ENCODE measurements at regions not wholly inside any gene's neighbourhood (a gene's known extent, or its start where the extent isn't known, plus 50 kb on each side); places are given as distances from the start of the nearest gene placed in this dataset.

GRCh38 chr7:124318721-124319450 is 286.0 kb upstream of the TMEM229A start (continued):
- no peak for TF ChIP-seq ZNF462 (CRISPR knock-in tag; IDR thresholded peaks at IDR 0.05)

GRCh38 chr7:124310934-124311390 is 278.1 kb upstream of the TMEM229A start:
- H4K20me1 ChIP-seq (replicated peaks; ENCODE audit: insufficient read depth), result no peaks in the 10 kb centered on the region
- H3K4me1 ChIP-seq (ENCODE audit: insufficient read depth), result no peaks in the 10 kb centered on the region
- ATAC-seq, result no peak
- no peaks in the 10 kb centered on the region for H3K36me3 ChIP-seq (ENCODE audit: insufficient read depth)
- H3K4me3 ChIP-seq, result no peak overlapping the region
- no peaks in the 10 kb centered on the region for H3F3A ChIP-seq (replicated peaks; ENCODE audit: low read depth)
- no peak overlapping the region for H2AFZ ChIP-seq
- H3K9me2 ChIP-seq (ENCODE audit: insufficient read depth), result no peaks in the 10 kb centered on the region
- H3K27me3 ChIP-seq (ENCODE audit: insufficient read depth), result no peaks in the 10 kb centered on the region
- Mint-ChIP-seq H3K4me1 (no peaks in the 10 kb centered on the region), H3K9me3 (no peaks in the 10 kb centered on the region), H3K27me3 (ENCODE audit: insufficient read depth, low read depth, poor library complexity) (no peaks in the 10 kb centered on the region), H3K27ac (peak overlapping the region; percentile 12; the same call in 1 of the 2 replicates), H3K4me3 (no peak overlapping the region), H3K36me3 (ENCODE audit: low read depth) (no peaks in the 10 kb centered on the region)
- H3K4me2 ChIP-seq, result no peak overlapping the region
- TF ChIP-seq EZH2 (IDR thresholded peaks at IDR 0.05; ENCODE audit: low read depth, unreplicated experiment) (no peak), CREB1 (CRISPR knock-in tag; IDR thresholded peaks at IDR 0.05; ENCODE audit: low read depth) (no peak)
- DNase-seq (ENCODE audit: low spot score), result no peak
- no peaks in the 10 kb centered on the region for H3K79me2 ChIP-seq (replicated peaks; ENCODE audit: insufficient read depth)
- no peak overlapping the region for H3K27ac ChIP-seq (ENCODE audit: low read depth)

Measured in GM23338 (cell line).